ENCODE measurements at regions not wholly inside any gene's neighbourhood (a gene's known extent, or its start where the extent isn't known, plus 50 kb on each side); places are given as distances from the start of the nearest gene placed in this dataset.

GRCh38 chr3:182725372-182726251 lies 67.7 kb upstream of the ATP11B start:
- WGBS, 2 donors = 31 to 47% methylated on average over 16 of the region's 16 CpGs
- Histone ChIP-seq H3K4me1 (peaks cover 17% of the 10 kb centered on the region), H3K27me3 (no peaks in the 10 kb centered on the region), H3K36me3 (ENCODE audit: low read depth, missing control alignments) (no peaks in the 10 kb centered on the region), H3K4me3 (no peak overlapping the region), H3K9me3 (no peaks in the 10 kb centered on the region), H3K27ac (no peak overlapping the region)
- TF ChIP-seq CTCF (IDR thresholded peaks at IDR 0.05) (no peak), POLR2A (IDR thresholded peaks at IDR 0.05) (no peak)
- DNase-seq = peak; percentile 28
- intact Hi-C loops (cut with DNase I; ENCODE audit: low total_unique reads) = no loop called here

GRCh38 chr3:182726258-182727142 lies 66.8 kb upstream of the ATP11B start:
- no peak for DNase-seq
- no peaks in the 10 kb centered on the region for H3K9me3 ChIP-seq
- H3K4me1 ChIP-seq = peaks cover 17% of the 10 kb centered on the region
- intact Hi-C loops (cut with DNase I; ENCODE audit: low total_unique reads) = no loop called here
- TF ChIP-seq POLR2A (IDR thresholded peaks at IDR 0.05) (no peak), CTCF (IDR thresholded peaks at IDR 0.05) (no peak)
- H3K27me3 ChIP-seq = no peaks in the 10 kb centered on the region
- no peak overlapping the region for H3K27ac ChIP-seq
- H3K36me3 ChIP-seq (ENCODE audit: low read depth, missing control alignments) = no peaks in the 10 kb centered on the region
- WGBS, 2 donors = 62 to 68% methylated on average over 8 to 10 of the region's 10 CpGs
- no peak overlapping the region for H3K4me3 ChIP-seq

GRCh38 chr3:182728238-182728637 lies 65.1 kb upstream of the ATP11B start:
- Histone ChIP-seq H3K27me3 (no peaks in the 10 kb centered on the region), H3K36me3 (ENCODE audit: low read depth, missing control alignments) (no peaks in the 10 kb centered on the region), H3K4me3 (no peak overlapping the region), H3K4me1 (peaks cover 17% of the 10 kb centered on the region), H3K9me3 (no peaks in the 10 kb centered on the region), H3K27ac (no peak overlapping the region)
- 65 to 68% methylated on average over 3 of the region's 3 CpGs for WGBS, 2 donors
- DNase-seq = no peak
- intact Hi-C loops (cut with DNase I; ENCODE audit: low total_unique reads) = no loop called here
- TF ChIP-seq CTCF (IDR thresholded peaks at IDR 0.05) (no peak), POLR2A (IDR thresholded peaks at IDR 0.05) (no peak)

GRCh38 chr3:182729903-182730674 lies 63.2 kb upstream of the ATP11B start:
- no peak for DNase-seq
- Histone ChIP-seq H3K4me3 (no peak overlapping the region), H3K27ac (no peak overlapping the region), H3K4me1 (peaks cover 17% of the 10 kb centered on the region), H3K36me3 (ENCODE audit: low read depth, missing control alignments) (no peaks in the 10 kb centered on the region), H3K27me3 (no peaks in the 10 kb centered on the region), H3K9me3 (no peaks in the 10 kb centered on the region)
- TF ChIP-seq POLR2A (IDR thresholded peaks at IDR 0.05) (no peak), CTCF (IDR thresholded peaks at IDR 0.05) (no peak)
- intact Hi-C loops (cut with DNase I; ENCODE audit: low total_unique reads) = no loop called here
- 58 to 69% methylated on average over 19 of the region's 19 CpGs for WGBS, 2 donors

All from testis (tissue), 2 donors.